Panc1 (cell line): ENCODE measurements at regions not wholly inside any gene's neighbourhood (a gene's known extent, or its start where the extent isn't known, plus 50 kb on each side); places are given as distances from the start of the nearest gene placed in this dataset.

Source experiments
- ATAC-seq: fragments of 200-7000 bp; cut with Tn5 transposase; 2 replicates; pipeline ENCODE4 v1.9.1; 2020; ENCODE audit warnings: mild to moderate bottlenecking, moderate library complexity
- BruUV-seq: library from RNA; stranded (reverse); fragments of 400-500 nt; replicated peaks from 2 replicates; lab custom pipeline; 2021; lab: Mats Ljungman, UMichigan
- CTCF ChIA-PET: fragments of 300-600 bp; sonication (Branson Sonifier 250); formaldehyde crosslinking; loops from one replicate; lab custom pipeline; 2022; ENCODE audit warnings: antibody characterized with exemption; lab: Charles Lee
- POLR2A ChIA-PET: fragments of 300-600 bp; sonication (Branson Sonifier 250); formaldehyde crosslinking; loops from one replicate; lab custom pipeline; 2022; ENCODE audit warnings: antibody characterized with exemption; lab: Charles Lee
- DNase-seq: peaks from one replicate; pipeline ENCODE4 v3.0.0-alpha.2; 2010; ENCODE audit warnings: low read depth, low spot score
- H3K27ac ChIP-seq: 2 replicates; pipeline ENCODE4 v1.5.1; 2011; ENCODE audit warnings: mild to moderate bottlenecking, low read length, inconsistent platforms
- H3K27me3 ChIP-seq: fragments of 200-500 bp; sonication (Bioruptor generic); 2 replicates; pipeline ENCODE4 v1.6.0; 2014; ENCODE audit warnings: low read length, inconsistent platforms; ENCODE audit not compliant: control insufficient read depth, insufficient read depth
- H3K36me3 ChIP-seq: fragments of 200-500 bp; sonication (Bioruptor generic); 2 replicates; pipeline ENCODE4 v1.5.1; 2014; ENCODE audit warnings: inconsistent platforms, mild to moderate bottlenecking, low read length, moderate library complexity; ENCODE audit not compliant: control insufficient read depth, insufficient read depth
- H3K4me1 ChIP-seq: 2 replicates; pipeline ENCODE4 v1.5.1; 2011; ENCODE audit warnings: inconsistent platforms, mild to moderate bottlenecking, low read length, moderate library complexity; ENCODE audit not compliant: control insufficient read depth, insufficient read depth
- H3K4me3 ChIP-seq, 2 experiments: 2 replicates each; pipeline ENCODE4 v1.5.1; 2011 to 2012; ENCODE audit warnings: low read depth in 2 of 2, low read length in 2 of 2, mild to moderate bottlenecking in 2 of 2, inconsistent platforms in 1 of 2, moderate library complexity in 1 of 2
- H3K9me3 ChIP-seq: fragments of 200-500 bp; sonication (Bioruptor generic); 2 replicates; pipeline ENCODE4 v1.5.1; 2014; ENCODE audit warnings: low read depth, mild to moderate bottlenecking, inconsistent platforms, low read length, moderate library complexity; ENCODE audit not compliant: control insufficient read depth, insufficient read depth
- CTCF ChIP-seq: fragments of 450-650 bp; IDR thresholded peaks from 2 replicates; pipeline ENCODE4 v1.5.1; 2017; ENCODE audit warnings: mild to moderate bottlenecking
- POLR2AphosphoS5 ChIP-seq: IDR thresholded peaks from 2 replicates; pipeline ENCODE4 v1.6.1; 2012; ENCODE audit warnings: mild to moderate bottlenecking, low read depth, low read length, moderate library complexity
- REST ChIP-seq, 2 experiments: IDR thresholded peaks; 2 replicates each; pipeline ENCODE4 v1.6.1; 2011 to 2012; ENCODE audit warnings: low read depth in 2 of 2, control low read depth in 1 of 2, low read length in 1 of 2, mild to moderate bottlenecking in 1 of 2, moderate library complexity in 1 of 2; ENCODE audit not compliant: insufficient read depth in 1 of 2
- SIN3A ChIP-seq: IDR thresholded peaks from 2 replicates; pipeline ENCODE4 v1.6.1; 2012; ENCODE audit warnings: low read depth, mild to moderate bottlenecking, low read length, moderate library complexity, borderline replicate concordance; ENCODE audit not compliant: insufficient read depth
- TCF7L2 ChIP-seq: IDR thresholded peaks from 2 replicates; pipeline ENCODE4 v1.6.1; 2011; ENCODE audit warnings: mild to moderate bottlenecking, low read depth, low read length, inconsistent platforms
- in situ Hi-C: cut with HindIII; loops from 2 replicates; pipeline ENCODE4 v1.10.0; 2016; ENCODE audit warnings: low sequenced_read_pairs, low pct_unique_long_range_greater_than_20kb
- intact Hi-C: fragments of 100-400 bp; cut with micrococcal nuclease; formaldehyde crosslinking; loops from one replicate; pipeline ENCODE4 v1.10.0; 2022; ENCODE audit not compliant: unreplicated experiment

DNA sequence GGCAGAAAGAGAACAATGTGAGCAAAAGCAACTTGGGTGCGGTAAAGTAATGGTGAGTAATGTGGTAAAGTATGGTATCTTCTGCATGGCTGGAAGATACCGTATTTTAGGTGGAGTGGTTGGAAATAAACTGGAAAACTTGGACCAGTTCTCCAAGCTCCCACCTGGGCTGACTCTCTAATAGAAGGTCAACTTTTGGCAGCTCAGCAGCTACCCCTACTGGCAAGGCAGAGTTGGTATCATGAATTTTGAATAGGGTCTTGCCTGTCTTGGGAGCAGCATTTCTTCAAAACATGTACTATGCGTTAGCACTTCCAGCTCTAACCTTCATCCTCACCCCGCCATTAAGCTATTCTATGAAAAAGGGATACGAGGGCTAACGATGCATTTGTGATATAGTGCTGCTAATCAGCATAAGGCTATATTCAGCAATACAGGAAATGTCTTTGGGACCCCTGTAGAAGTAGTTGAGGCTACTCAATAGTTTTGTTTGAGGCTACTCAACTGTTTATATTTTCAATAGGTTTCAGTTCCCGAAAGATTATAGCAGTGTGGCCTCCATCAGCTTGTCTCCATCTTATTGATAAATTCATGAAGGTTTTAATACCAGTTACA lies 276.3 kb upstream of the FAR2 start:
- ChIA-PET CTCF (interaction anchor here (0.6 to 0.7 kb wide), 2 partner anchors 150 to 898 kb away, joined by 3 to 4 read pairs; no protein-coding TSS in a partner anchor), POLR2A (interaction anchor here (0.6 kb wide), 2 partner anchors 362 to 773 kb away, joined by 4 to 6 read pairs; no protein-coding TSS in a partner anchor)
- in situ Hi-C loops: no loop called here

GRCh38 chr12:28874758-28875157 lies 274.3 kb upstream of the FAR2 start:
- DNase-seq: no peak
- CTCF ChIA-PET: no interaction called here
- BruUV-seq: no TSS peak

More for the DNA sequence above, 276.3 kb upstream of the FAR2 start:
- Histone ChIP-seq H3K27me3 (peaks cover 4% of the 10 kb centered on the region; the same call in 1 of the 2 replicates), H3K27ac (no peak overlapping the region), H3K9me3 (no peaks in the 10 kb centered on the region), H3K4me3 (no peak overlapping the region), H3K36me3 (no peaks in the 10 kb centered on the region), H3K4me1 (no peaks in the 10 kb centered on the region)
- TF ChIP-seq SIN3A: no peak
- no peak for TF ChIP-seq REST (IDR thresholded peaks at IDR 0.05; ENCODE audit: insufficient read depth in 1 of 2, low read depth in 2 of 2, low read length in 1 of 2)
- TF ChIP-seq CTCF: peak; percentile 83
- TF ChIP-seq TCF7L2: no peak
- no peak for TF ChIP-seq POLR2AphosphoS5
- BruUV-seq: no TSS peak
- intact Hi-C loops: no loop called here
- peak; percentile 48 for DNase-seq
- ATAC-seq: peak; percentile 68

More at GRCh38 chr12:28874758-28875157, 274.3 kb upstream of the FAR2 start:
- ATAC-seq: no peak
- H3K27ac ChIP-seq: no peak overlapping the region
- no peaks in the 10 kb centered on the region for H3K9me3 ChIP-seq
- H3K4me1 ChIP-seq: no peaks in the 10 kb centered on the region
- intact Hi-C loops: no loop called here
- TF ChIP-seq REST (IDR thresholded peaks at IDR 0.05; ENCODE audit: insufficient read depth in 1 of 2, low read depth in 2 of 2, low read length in 1 of 2) (no peak), SIN3A (no peak), POLR2AphosphoS5 (no peak), TCF7L2 (no peak), CTCF (no peak)
- no peak overlapping the region for H3K4me3 ChIP-seq
- H3K36me3 ChIP-seq: no peaks in the 10 kb centered on the region
- in situ Hi-C loops: no loop called here
- H3K27me3 ChIP-seq: no peaks in the 10 kb centered on the region
- POLR2A ChIA-PET: interaction anchor here (0.6 kb wide), 1 partner anchor 143 kb away, joined by 3 read pairs; no protein-coding TSS in a partner anchor
